Smooth muscle cell (in vitro differentiated cells): ENCODE measurements at regions not wholly inside any gene's neighbourhood (a gene's known extent, or its start where the extent isn't known, plus 50 kb on each side); places are given as distances from the start of the nearest gene placed in this dataset.

Experiments used
- DNase-seq: peaks from one replicate; lab custom pipeline; 2025; ENCODE audit not compliant: unreplicated experiment; lab: John Stamatoyannopoulos, UW
- H2AFZ ChIP-seq: fragments of 200-600 bp; sonication (generic); 2 replicates; pipeline ENCODE4 v1.6.0; 2016; ENCODE audit warnings: antibody characterized with exemption, low read depth, mild to moderate bottlenecking
- H3F3A ChIP-seq: fragments of 200-600 bp; sonication (generic); 2 replicates; pipeline ENCODE4 v1.6.0; 2017; ENCODE audit warnings: antibody characterized with exemption, low read depth
- H3K27ac ChIP-seq: fragments of 200-600 bp; sonication (generic); 2 replicates; pipeline ENCODE4 v1.5.1; 2016; ENCODE audit warnings: low read depth, mild to moderate bottlenecking
- H3K27me3 ChIP-seq: fragments of 200-600 bp; sonication (generic); 2 replicates; pipeline ENCODE4 v1.6.1; 2016; ENCODE audit warnings: low read depth, mild to moderate bottlenecking
- H3K36me3 ChIP-seq: fragments of 200-600 bp; sonication (generic); 2 replicates; pipeline ENCODE4 v1.5.1; 2016; ENCODE audit warnings: low read depth
- H3K4me1 ChIP-seq: fragments of 200-600 bp; sonication (generic); 2 replicates; pipeline ENCODE4 v1.5.1; 2016; ENCODE audit warnings: low read depth
- H3K4me2 ChIP-seq: fragments of 200-600 bp; sonication (generic); 2 replicates; pipeline ENCODE4 v1.6.0; 2016; ENCODE audit warnings: mild to moderate bottlenecking
- H3K4me3 ChIP-seq: fragments of 200-600 bp; sonication (generic); 2 replicates; pipeline ENCODE4 v1.5.1; 2016; ENCODE audit warnings: mild to moderate bottlenecking
- H3K79me2 ChIP-seq: fragments of 200-600 bp; sonication (generic); 2 replicates; pipeline ENCODE4 v1.6.0; 2016; ENCODE audit warnings: low read depth, mild to moderate bottlenecking
- H3K9ac ChIP-seq: fragments of 200-600 bp; sonication (generic); 2 replicates; pipeline ENCODE4 v1.6.0; 2016; ENCODE audit warnings: low read depth
- H3K9me3 ChIP-seq: fragments of 200-600 bp; sonication (generic); replicated peaks from 2 replicates; pipeline ENCODE4 v1.5.1; 2016; ENCODE audit warnings: low read depth
- H4K20me1 ChIP-seq: fragments of 200-600 bp; sonication (generic); 2 replicates; pipeline ENCODE4 v1.6.0; 2016; ENCODE audit warnings: low read depth
- CTCF ChIP-seq: fragments of 200-600 bp; sonication (generic); IDR thresholded peaks from 2 replicates; pipeline ENCODE4 v1.5.1; 2017; ENCODE audit warnings: borderline replicate concordance, mild to moderate bottlenecking, antibody characterized with exemption; ENCODE audit not compliant: insufficient read depth, poor library complexity, severe bottlenecking
- WGBS: methylation state at CpG from one replicate; pipeline ENCODE4 v1.1.7; 2016; ENCODE audit warnings: low lambda C conversion rate; 5-methylcytosine and 5-hydroxymethylcytosine counted together

- Histone ChIP-seq H2AFZ (no peak overlapping the region), H3K9ac (no peak overlapping the region), H3K79me2 (no peaks in the 10 kb centered on the region), H3K4me1 (peaks cover 11% of the 10 kb centered on the region), H3K36me3 (no peaks in the 10 kb centered on the region), H3K27ac (no peak overlapping the region), H3F3A (peaks cover 2% of the 10 kb centered on the region), H3K4me3 (no peak overlapping the region), H4K20me1 (no peaks in the 10 kb centered on the region), H3K27me3 (no peaks in the 10 kb centered on the region), H3K4me2 (no peak overlapping the region), H3K9me3 (no peaks in the 10 kb centered on the region)
- WGBS = 85% methylated on average over 6 of the region's 6 CpGs
- TF ChIP-seq CTCF = no peak
- no peak for DNase-seq
Measured at GRCh38 chr6:40954446-40955177, 84.4 kb downstream of the UNC5CL start.

GRCh38 chr6:40953486-40953885, 85.5 kb downstream of the UNC5CL start:
- Histone ChIP-seq H2AFZ (no peak overlapping the region), H3K4me2 (no peak overlapping the region), H3F3A (peaks cover 2% of the 10 kb centered on the region), H3K4me1 (peaks cover 16% of the 10 kb centered on the region), H3K79me2 (no peaks in the 10 kb centered on the region), H3K27me3 (no peaks in the 10 kb centered on the region), H4K20me1 (no peaks in the 10 kb centered on the region), H3K27ac (no peak overlapping the region), H3K36me3 (no peaks in the 10 kb centered on the region), H3K9ac (no peak overlapping the region), H3K4me3 (no peak overlapping the region), H3K9me3 (no peaks in the 10 kb centered on the region)
- 54% methylated on average over 4 of the region's 4 CpGs for WGBS
- TF ChIP-seq CTCF = no peak
- DNase-seq = no peak

DNA sequence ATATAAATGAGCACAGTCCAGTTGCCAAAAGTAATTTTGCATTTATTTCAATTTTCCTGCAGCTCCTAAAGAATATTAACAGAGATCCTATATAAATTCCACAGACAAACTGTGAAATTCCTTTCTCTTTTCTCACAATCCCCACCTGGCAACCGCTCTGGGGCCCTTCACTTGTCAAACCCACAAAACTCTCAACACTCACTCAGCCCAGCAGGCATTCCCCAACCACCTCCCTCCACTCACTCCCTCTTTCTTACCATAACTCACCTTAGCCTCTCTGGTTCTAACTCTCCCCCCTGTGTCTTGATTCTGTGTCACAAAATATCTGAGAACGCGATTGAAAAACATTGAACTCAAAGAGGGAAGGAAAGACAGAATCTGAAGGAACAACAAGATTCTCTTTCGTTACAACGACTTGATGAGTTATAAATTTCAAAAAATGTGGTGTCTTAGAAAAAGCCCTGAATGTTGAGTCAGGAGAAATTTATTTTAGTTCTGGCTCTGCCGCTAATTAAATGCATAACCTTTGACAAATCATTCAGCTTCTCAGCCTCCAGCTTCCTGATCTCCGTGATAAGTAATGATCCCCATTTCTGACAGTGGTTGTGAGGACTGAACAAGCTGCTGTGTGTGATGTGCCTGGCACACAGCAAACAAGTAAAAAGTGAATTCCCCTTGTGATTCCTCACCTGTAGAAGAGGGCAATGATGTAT, 87.9 kb downstream of the UNC5CL start:
- peak overlapping the region; percentile 19 for H3K4me2 ChIP-seq
- H3K9me3 ChIP-seq = no peaks in the 10 kb centered on the region
- H3K27me3 ChIP-seq = no peaks in the 10 kb centered on the region
- peak overlapping the region; percentile 53 for H3K27ac ChIP-seq
- H3K4me3 ChIP-seq = no peak overlapping the region
- peaks cover 26% of the 10 kb centered on the region for H3K4me1 ChIP-seq
- no peak overlapping the region for H3K9ac ChIP-seq
- 27% methylated on average over 7 of the region's 7 CpGs for WGBS
- DNase-seq = no peak
- H2AFZ ChIP-seq = no peak overlapping the region
- peaks cover 5% of the 10 kb centered on the region for H3F3A ChIP-seq
- no peaks in the 10 kb centered on the region for H3K79me2 ChIP-seq
- H3K36me3 ChIP-seq = no peaks in the 10 kb centered on the region
- H4K20me1 ChIP-seq = no peaks in the 10 kb centered on the region
- TF ChIP-seq CTCF = no peak

DNA sequence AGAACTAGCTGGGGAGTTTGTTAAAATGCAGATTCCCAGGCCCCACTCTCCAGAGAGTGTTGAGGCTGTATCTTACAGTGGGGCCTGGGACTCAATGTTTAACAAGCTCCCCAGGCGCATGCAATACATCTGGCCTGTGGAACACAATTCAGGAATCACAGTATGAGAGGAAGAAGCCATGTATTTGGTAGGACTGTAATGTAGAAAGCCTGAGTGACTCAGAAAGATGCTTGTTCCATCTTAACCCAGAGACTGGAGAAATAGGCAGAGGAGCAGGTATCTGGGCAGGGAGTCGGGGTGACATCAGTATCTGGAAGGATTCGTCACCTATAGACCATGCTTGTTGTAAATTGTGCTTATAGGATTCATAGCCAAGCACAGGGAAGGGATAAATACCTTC, 90.5 kb downstream of the UNC5CL start:
- Histone ChIP-seq H3K9me3 (no peaks in the 10 kb centered on the region), H4K20me1 (no peaks in the 10 kb centered on the region), H3K27ac (peak overlapping the region; percentile 4), H3F3A (peaks cover 5% of the 10 kb centered on the region), H3K27me3 (no peaks in the 10 kb centered on the region), H3K36me3 (no peaks in the 10 kb centered on the region), H3K4me3 (no peak overlapping the region), H3K4me1 (peaks cover 26% of the 10 kb centered on the region), H3K79me2 (no peaks in the 10 kb centered on the region), H2AFZ (no peak overlapping the region), H3K4me2 (no peak overlapping the region), H3K9ac (no peak overlapping the region)
- TF ChIP-seq CTCF = no peak
- DNase-seq = no peak
- WGBS = 79% methylated on average over 3 of the region's 3 CpGs
